SK-N-SH treated with all-trans-retinoic acid at 6 μM for 48 hours (cell line): ENCODE measurements at regions not wholly inside any gene's neighbourhood (a gene's known extent, or its start where the extent isn't known, plus 50 kb on each side); places are given as distances from the start of the nearest gene placed in this dataset.

Source experiments
- ARNTL ChIP-seq: fragments of 450-650 bp; formaldehyde crosslinking; IDR thresholded peaks from 2 replicates; pipeline ENCODE4 v1.5.0; 2020; ENCODE audit warnings: low read depth, mild to moderate bottlenecking, moderate library complexity, borderline replicate concordance
- CSRNP3 ChIP-seq: fragments of 250-450 bp; sonication (Bioruptor Pico); IDR thresholded peaks from 2 replicates; pipeline ENCODE4 v1.5.1; 2021; ENCODE audit warnings: mild to moderate bottlenecking, moderate library complexity
- GLIS3 ChIP-seq: fragments of 250-450 bp; sonication (Bioruptor Pico); IDR thresholded peaks from 2 replicates; pipeline ENCODE4 v1.5.0; 2020; ENCODE audit warnings: mild to moderate bottlenecking, moderate library complexity
- OSR1 ChIP-seq: fragments of 250-450 bp; sonication (Bioruptor Pico); IDR thresholded peaks from 2 replicates; pipeline ENCODE4 v1.8.0; 2022; ENCODE audit warnings: moderate library complexity, mild to moderate bottlenecking, inconsistent platforms
- PATZ1 ChIP-seq: fragments of 250-450 bp; sonication (Bioruptor Pico); IDR thresholded peaks from 2 replicates; pipeline ENCODE4 v1.8.0; 2020; ENCODE audit warnings: mild to moderate bottlenecking, moderate library complexity, borderline replicate concordance
- PPARA ChIP-seq: fragments of 250-450 bp; sonication (Bioruptor Pico); IDR thresholded peaks from 2 replicates; pipeline ENCODE4 v1.5.0; 2020; ENCODE audit warnings: mild to moderate bottlenecking, borderline replicate concordance
- RARB ChIP-seq: fragments of 250-450 bp; sonication (Bioruptor Pico); IDR thresholded peaks from 2 replicates; pipeline ENCODE4 v1.8.0; 2021; ENCODE audit warnings: mild to moderate bottlenecking, moderate library complexity
- SNAI2 ChIP-seq: fragments of 250-450 bp; sonication (Bioruptor Pico); IDR thresholded peaks from 2 replicates; pipeline ENCODE4 v1.5.0; 2020; ENCODE audit warnings: mild to moderate bottlenecking, moderate library complexity
- TCF4 ChIP-seq: fragments of 250-450 bp; sonication (Bioruptor Pico); IDR thresholded peaks from 2 replicates; pipeline ENCODE4 v1.8.0; 2021; ENCODE audit warnings: mild to moderate bottlenecking, moderate library complexity, borderline replicate concordance
- TSHZ2 ChIP-seq: fragments of 250-450 bp; sonication (Bioruptor Pico); IDR thresholded peaks from 2 replicates; pipeline ENCODE4 v1.5.0; 2020; ENCODE audit warnings: mild to moderate bottlenecking, moderate library complexity
- ZC3H10 ChIP-seq: fragments of 250-450 bp; sonication (Bioruptor Pico); IDR thresholded peaks from 2 replicates; pipeline ENCODE4 v1.5.1; 2021; ENCODE audit warnings: mild to moderate bottlenecking, moderate library complexity
- ZFP3 ChIP-seq: fragments of 250-450 bp; sonication (Bioruptor Pico); IDR thresholded peaks from 2 replicates; pipeline ENCODE4 v1.5.0; 2020; ENCODE audit warnings: mild to moderate bottlenecking, moderate library complexity

- no peak for TF ChIP-seq ZC3H10 (CRISPR knock-in tag)
- TF ChIP-seq OSR1: no peak
- TF ChIP-seq PATZ1 (CRISPR knock-in tag): no peak
- TF ChIP-seq CSRNP3 (CRISPR knock-in tag): no peak
- peak; percentile 92 for TF ChIP-seq TCF4 (CRISPR knock-in tag)
- TF ChIP-seq GLIS3 (CRISPR knock-in tag): no peak
- no peak for TF ChIP-seq RARB (CRISPR knock-in tag)
- 0 out of 2 replicates have a peak, but pooled peaks have one; percentile 31 for TF ChIP-seq TSHZ2
- no peak for TF ChIP-seq ARNTL (CRISPR knock-in tag)
- TF ChIP-seq PPARA (CRISPR knock-in tag): no peak
- no peak for TF ChIP-seq SNAI2
- TF ChIP-seq ZFP3: no peak
These were observed 68.7 kb downstream of the MEPE start for GRCh38 chr4:87901422-87901992.
